Activated T-cell treated with anti-CD3 and anti-CD28 coated beads for 1 hour (primary cell): ENCODE measurements at regions not wholly inside any gene's neighbourhood (a gene's known extent, or its start where the extent isn't known, plus 50 kb on each side); places are given as distances from the start of the nearest gene placed in this dataset.
"Not testable (repeated sequence)": the region's sequence is repeated elsewhere in the genome, so short reads cannot be mapped to it uniquely, and the experiment has no call there.

Experiments used
- DNase-seq: peaks from one replicate; pipeline ENCODE4 v3.0.0-alpha.2; 2020; ENCODE audit warnings: low read depth

- DNase-seq, result no peak
Measured at GRCh38 chr6:134607411-134607810, 289.5 kb upstream of the SGK1 start.

GRCh38 chr6:134605034-134605433 lies 287.1 kb upstream of the SGK1 start:
- no peak for DNase-seq

GRCh38 chr6:134604014-134604676 lies 286.2 kb upstream of the SGK1 start:
- no peak for DNase-seq

GRCh38 chr6:134603561-134603960 lies 285.6 kb upstream of the SGK1 start:
- DNase-seq, result no peak

GRCh38 chr6:134602123-134602522 lies 284.2 kb upstream of the SGK1 start:
- DNase-seq, result no peak

- DNase-seq, result no peak
Measured at GRCh38 chr6:134600671-134601070, 282.8 kb upstream of the SGK1 start.

- DNase-seq, result no peak
Measured at GRCh38 chr6:134599079-134599478, 281.2 kb upstream of the SGK1 start.

- DNase-seq, result no peak
Measured at GRCh38 chr6:134596191-134596590, 278.3 kb upstream of the SGK1 start.

- no peak for DNase-seq
Measured at GRCh38 chr6:134594881-134595280, 277.0 kb upstream of the SGK1 start.

- no peak for DNase-seq
Measured at GRCh38 chr6:134593887-134594286, 276.0 kb upstream of the SGK1 start.

GRCh38 chr6:134593442-134593841 lies 275.5 kb upstream of the SGK1 start:
- DNase-seq, result no peak

GRCh38 chr6:134593024-134593423 lies 275.1 kb upstream of the SGK1 start:
- DNase-seq, result no peak

GRCh38 chr6:134590449-134590848 lies 272.5 kb upstream of the SGK1 start:
- DNase-seq, result no peak

GRCh38 chr6:134590004-134590403 lies 272.1 kb upstream of the SGK1 start:
- DNase-seq, result no peak

- DNase-seq, result no peak
Measured at GRCh38 chr6:134589512-134589911, 271.6 kb upstream of the SGK1 start.

GRCh38 chr6:134588267-134588666 lies 270.4 kb upstream of the SGK1 start:
- no peak for DNase-seq

GRCh38 chr6:134585517-134585873 lies 267.6 kb upstream of the SGK1 start:
- no peak for DNase-seq

- DNase-seq, result no peak
Measured at GRCh38 chr6:134584847-134585516, 267.1 kb upstream of the SGK1 start.

- no peak for DNase-seq
Measured at GRCh38 chr6:134577998-134578397, 260.1 kb upstream of the SGK1 start.

GRCh38 chr6:134575221-134575620 lies 257.3 kb upstream of the SGK1 start:
- DNase-seq, result no peak

- no peak for DNase-seq
Measured at GRCh38 chr6:134574491-134574890, 256.6 kb upstream of the SGK1 start.

- not testable (repeated sequence) for DNase-seq
Measured at GRCh38 chr6:134569996-134570395, 252.1 kb upstream of the SGK1 start.

GRCh38 chr6:134564705-134565104 lies 246.8 kb upstream of the SGK1 start:
- no peak for DNase-seq

- DNase-seq, result no peak
Measured at GRCh38 chr6:134560019-134560418, 242.1 kb upstream of the SGK1 start.
